Lower leg skin (tissue), 3 donors: ENCODE measurements at regions not wholly inside any gene's neighbourhood (a gene's known extent, or its start where the extent isn't known, plus 50 kb on each side); places are given as distances from the start of the nearest gene placed in this dataset.

ENCODE experiments used
- POLR2A ChIP-seq, 2 donors: fragments of 450-650 bp; IDR thresholded peaks; one replicate each; pipeline ENCODE4 v1.6.1; 2016 to 2017; ENCODE audit warnings: antibody characterized with exemption in 2 of 2, mild to moderate bottlenecking in 1 of 2, moderate library complexity in 1 of 2
- TF ChIP-seq, protein P1 (sequence below), 3 donors: fragments of 450-650 bp; IDR thresholded peaks; one replicate each; pipeline ENCODE4 v1.5.1; 2016; ENCODE audit warnings: antibody characterized with exemption in 3 of 3, mild to moderate bottlenecking in 3 of 3, moderate library complexity in 2 of 3

GRCh38 chr18:45509535-45509934, 105.7 kb upstream of the SLC14A2 start:
- TF ChIP-seq, protein P1, sequence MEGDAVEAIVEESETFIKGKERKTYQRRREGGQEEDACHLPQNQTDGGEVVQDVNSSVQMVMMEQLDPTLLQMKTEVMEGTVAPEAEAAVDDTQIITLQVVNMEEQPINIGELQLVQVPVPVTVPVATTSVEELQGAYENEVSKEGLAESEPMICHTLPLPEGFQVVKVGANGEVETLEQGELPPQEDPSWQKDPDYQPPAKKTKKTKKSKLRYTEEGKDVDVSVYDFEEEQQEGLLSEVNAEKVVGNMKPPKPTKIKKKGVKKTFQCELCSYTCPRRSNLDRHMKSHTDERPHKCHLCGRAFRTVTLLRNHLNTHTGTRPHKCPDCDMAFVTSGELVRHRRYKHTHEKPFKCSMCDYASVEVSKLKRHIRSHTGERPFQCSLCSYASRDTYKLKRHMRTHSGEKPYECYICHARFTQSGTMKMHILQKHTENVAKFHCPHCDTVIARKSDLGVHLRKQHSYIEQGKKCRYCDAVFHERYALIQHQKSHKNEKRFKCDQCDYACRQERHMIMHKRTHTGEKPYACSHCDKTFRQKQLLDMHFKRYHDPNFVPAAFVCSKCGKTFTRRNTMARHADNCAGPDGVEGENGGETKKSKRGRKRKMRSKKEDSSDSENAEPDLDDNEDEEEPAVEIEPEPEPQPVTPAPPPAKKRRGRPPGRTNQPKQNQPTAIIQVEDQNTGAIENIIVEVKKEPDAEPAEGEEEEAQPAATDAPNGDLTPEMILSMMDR (IDR thresholded peaks at IDR 0.05): no peak
- no peak for TF ChIP-seq POLR2A (IDR thresholded peaks at IDR 0.05)
